D721Med (cell line): ENCODE measurements at regions not wholly inside any gene's neighbourhood (a gene's known extent, or its start where the extent isn't known, plus 50 kb on each side); places are given as distances from the start of the nearest gene placed in this dataset.
"Not testable (repeated sequence)": the region's sequence is repeated elsewhere in the genome, so short reads cannot be mapped to it uniquely, and the experiment has no call there.

Experiments
- DNase-seq: peaks from one replicate; pipeline ENCODE4 v3.0.0; 2011; ENCODE audit warnings: low spot score; ENCODE audit not compliant: insufficient read length
- FAIRE-seq: peaks from 2 replicates; lab custom pipeline; 2011; peaks lifted over from hg19 to GRCh38; lab: Jason Lieb, UNC
- TF ChIP-seq, protein P1 (sequence below): IDR thresholded peaks from 2 replicates; pipeline ENCODE4 v1.5.1; 2012; ENCODE audit warnings: mild to moderate bottlenecking, control low read depth; ENCODE audit not compliant: insufficient read depth; ENCODE audit errors: missing control alignments

- TF ChIP-seq, protein P1, sequence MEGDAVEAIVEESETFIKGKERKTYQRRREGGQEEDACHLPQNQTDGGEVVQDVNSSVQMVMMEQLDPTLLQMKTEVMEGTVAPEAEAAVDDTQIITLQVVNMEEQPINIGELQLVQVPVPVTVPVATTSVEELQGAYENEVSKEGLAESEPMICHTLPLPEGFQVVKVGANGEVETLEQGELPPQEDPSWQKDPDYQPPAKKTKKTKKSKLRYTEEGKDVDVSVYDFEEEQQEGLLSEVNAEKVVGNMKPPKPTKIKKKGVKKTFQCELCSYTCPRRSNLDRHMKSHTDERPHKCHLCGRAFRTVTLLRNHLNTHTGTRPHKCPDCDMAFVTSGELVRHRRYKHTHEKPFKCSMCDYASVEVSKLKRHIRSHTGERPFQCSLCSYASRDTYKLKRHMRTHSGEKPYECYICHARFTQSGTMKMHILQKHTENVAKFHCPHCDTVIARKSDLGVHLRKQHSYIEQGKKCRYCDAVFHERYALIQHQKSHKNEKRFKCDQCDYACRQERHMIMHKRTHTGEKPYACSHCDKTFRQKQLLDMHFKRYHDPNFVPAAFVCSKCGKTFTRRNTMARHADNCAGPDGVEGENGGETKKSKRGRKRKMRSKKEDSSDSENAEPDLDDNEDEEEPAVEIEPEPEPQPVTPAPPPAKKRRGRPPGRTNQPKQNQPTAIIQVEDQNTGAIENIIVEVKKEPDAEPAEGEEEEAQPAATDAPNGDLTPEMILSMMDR: no peak
- DNase-seq: no peak
- FAIRE-seq: no peak
Observed at GRCh38 chr9:71608021-71608420, 160.3 kb downstream of the CEMIP2 start.

DNA sequence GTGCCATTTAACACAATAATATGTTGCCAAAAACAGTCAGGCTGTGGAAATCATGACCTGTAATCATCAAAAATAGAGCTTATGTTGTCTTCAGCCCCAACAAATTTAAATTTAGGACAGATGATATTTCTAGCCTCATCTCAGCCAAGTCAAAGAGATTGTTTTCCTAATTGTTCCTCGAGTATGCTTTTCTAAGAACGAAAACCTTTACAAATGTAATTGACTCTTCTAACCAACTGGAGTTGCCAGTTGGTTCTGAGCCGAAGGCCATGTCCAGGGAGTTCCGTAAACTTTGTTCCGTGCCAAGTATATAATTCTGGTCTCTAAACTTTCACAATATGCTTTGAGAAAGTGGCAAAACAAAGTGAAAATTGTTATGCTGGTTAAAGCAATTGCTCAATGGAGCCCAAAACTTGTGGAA lies 160.8 kb downstream of the CEMIP2 start:
- DNase-seq (no peak), FAIRE-seq (no peak)
- TF ChIP-seq, protein P1: no peak

DNA sequence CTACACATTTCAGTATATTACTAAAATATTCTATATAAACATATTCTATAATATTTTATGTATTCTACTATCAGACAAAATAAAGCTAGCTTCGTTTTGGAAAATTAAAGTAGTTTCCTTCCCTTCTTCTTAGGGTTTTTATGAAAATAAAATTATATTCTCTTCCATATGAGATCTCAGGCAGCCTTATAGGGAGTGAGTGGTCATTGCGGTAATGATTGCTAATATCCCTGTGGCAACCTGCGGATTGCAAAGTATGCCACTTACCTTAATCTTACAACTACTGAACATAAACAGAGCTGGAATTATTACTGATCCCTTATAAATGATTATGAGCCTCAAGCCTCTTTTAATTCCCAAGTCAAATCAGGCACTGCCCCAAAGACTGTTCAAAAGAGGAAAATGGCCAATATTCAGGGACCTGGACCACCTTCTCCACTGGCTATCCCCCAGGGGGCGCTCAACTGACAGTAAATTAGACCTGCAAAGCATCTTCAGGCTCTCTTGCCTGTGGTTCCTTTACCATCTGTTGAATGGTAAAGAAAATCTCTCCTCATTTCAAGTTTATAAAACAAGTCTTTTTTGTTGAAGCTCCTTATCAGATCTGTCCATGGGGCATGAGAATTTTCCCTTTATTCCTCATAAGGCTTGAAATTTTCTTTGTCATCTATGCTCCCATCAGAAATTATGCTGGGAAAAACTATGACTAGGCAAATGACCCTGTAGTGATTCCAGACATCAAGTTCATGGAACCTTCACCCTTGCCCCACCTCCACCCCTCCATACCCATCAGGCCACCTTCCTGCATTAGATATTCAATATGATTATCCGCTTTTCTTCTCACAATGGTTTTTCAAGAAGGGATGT lies 163.9 kb downstream of the CEMIP2 start:
- TF ChIP-seq, protein P1: peak; percentile 78
- no peak for FAIRE-seq
- no peak for DNase-seq

DNA sequence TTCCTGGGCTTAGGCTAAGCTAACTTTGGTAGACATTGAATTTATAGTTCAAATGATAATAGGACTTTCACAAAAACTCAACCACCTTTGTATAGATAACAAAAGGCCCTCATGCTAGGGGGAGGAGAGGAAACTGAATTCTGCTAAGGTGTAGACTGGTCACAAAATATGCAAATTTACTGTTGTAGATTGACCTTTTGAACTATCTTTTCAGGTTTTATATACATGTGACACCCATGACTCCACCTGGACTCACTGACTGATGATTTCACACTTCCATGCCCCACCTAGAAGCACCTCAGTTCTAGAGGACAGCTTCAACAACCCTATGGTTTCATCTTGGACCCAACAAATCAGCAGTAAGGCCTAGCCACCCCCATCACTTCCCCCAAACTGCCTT lies 165.7 kb downstream of the CEMIP2 start:
- no peak for DNase-seq
- no peak for FAIRE-seq
- TF ChIP-seq, protein P1: no peak

DNA sequence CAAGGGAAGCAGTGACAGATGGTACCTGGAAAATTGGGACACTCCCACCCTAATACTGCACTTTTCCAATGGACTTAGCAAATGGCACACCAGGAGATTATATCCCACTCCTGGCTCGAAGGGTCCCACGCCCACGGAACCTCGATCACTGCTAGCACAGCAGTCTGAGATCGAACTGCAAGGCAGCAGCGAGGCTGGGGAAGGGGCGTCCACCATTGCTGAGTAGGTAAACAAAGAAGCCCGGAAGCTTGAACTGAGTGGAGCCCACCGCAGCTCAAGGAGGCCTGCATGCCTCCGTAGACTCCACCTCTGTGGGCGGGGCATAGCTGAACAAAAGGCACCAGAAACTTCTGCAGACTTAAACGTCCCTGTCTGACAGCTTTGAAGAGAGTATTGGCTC lies 172.6 kb downstream of the CEMIP2 start:
- not testable (repeated sequence) for DNase-seq, FAIRE-seq

- no peak for DNase-seq
- FAIRE-seq: no peak
- TF ChIP-seq, protein P1: no peak
Observed at GRCh38 chr9:71594541-71594940, 173.8 kb downstream of the CEMIP2 start.

DNA sequence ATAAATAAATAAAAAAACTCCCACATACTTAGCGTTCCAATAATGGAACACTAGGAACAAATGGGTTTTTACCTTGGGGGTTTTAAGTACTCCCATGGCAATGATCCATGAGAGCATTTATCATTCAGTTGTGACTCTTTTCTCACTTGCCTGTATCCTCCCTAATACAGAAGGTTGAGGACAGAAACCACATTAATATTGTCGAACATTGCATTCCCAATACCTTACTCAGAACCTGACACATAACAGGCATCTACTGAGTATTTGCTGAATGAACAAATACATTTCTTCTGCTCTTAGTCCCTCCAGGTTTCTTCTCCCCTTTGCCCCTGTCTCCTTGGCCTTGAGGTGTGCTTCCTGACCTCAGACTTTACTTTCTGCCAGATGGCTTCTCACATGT lies 175.9 kb downstream of the CEMIP2 start:
- DNase-seq (no peak), FAIRE-seq (no peak)
- TF ChIP-seq, protein P1: no peak
